ENCODE measurements at regions not wholly inside any gene's neighbourhood (a gene's known extent, or its start where the extent isn't known, plus 50 kb on each side); places are given as distances from the start of the nearest gene placed in this dataset.

DNA sequence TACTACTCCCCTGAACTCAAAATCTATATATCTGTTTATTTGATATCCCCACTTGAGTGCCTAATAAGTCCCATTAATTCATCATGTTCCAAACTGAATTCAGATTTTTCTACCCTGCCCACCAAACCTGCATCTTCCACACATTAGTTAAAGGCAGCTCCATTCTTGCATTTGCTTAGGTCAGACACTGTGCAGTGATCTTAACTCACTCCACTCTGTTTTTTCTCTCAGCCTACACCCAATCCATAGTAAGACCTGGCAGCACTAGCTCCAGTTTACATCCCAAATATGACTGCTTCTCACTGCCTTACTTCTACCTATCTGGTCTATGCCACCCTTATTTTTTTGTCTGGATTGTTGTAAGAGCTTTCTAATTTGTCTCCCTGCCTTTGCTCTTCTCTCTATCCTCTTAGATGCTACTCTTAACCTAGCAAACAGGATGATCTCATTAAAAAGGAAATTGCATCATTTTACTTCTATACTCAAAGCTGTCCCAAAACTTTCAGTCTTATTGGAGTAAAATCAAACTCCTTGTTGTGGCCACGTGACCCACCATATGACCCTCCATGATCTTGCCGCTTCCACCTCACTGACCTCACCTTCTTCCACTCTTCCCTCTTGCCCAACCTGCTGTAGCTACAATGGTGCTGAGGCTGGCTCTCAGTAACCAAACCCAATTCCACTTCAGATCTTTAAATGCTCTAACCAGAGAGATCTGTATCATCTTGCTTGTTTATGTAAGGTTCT, 274.9 kb upstream of the FANCL start:
- Mint-ChIP-seq H3K9me3 (no peaks in the 10 kb centered on the region), H3K36me3 (no peaks in the 10 kb centered on the region), H3K4me1 (no peaks in the 10 kb centered on the region), H3K4me3 (no peak overlapping the region), H3K27ac (no peak overlapping the region)
- ATAC-seq: no peak
- DNase-seq (ENCODE audit: low spot score in 2 of 2): no peak

DNA sequence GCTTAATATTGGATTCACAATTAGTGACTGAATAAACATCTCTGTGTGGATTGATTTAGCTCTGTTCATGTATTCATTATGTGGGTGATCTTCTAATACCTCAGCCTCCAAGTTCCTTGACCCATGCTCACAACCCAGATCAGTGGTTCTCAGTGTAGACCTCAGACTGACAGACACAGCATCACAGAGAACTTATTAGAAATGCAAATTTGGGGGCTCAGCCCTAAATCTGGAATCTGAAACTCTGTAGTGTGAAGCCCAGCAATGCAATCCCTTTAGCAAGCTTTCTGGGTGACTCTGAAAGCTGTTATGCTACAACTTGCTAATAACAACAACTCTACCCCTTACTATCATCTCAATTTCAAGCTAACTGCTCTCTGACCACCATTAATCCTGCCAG, 273.1 kb upstream of the FANCL start:
- H3K27ac Mint-ChIP-seq: no peak overlapping the region
- ATAC-seq: no peak
- H3K4me3 Mint-ChIP-seq: no peak overlapping the region
- no peaks in the 10 kb centered on the region for H3K4me1 Mint-ChIP-seq
- H3K9me3 Mint-ChIP-seq: no peaks in the 10 kb centered on the region
- H3K36me3 Mint-ChIP-seq: no peaks in the 10 kb centered on the region
- DNase-seq (ENCODE audit: low spot score in 2 of 2): no peak

DNA sequence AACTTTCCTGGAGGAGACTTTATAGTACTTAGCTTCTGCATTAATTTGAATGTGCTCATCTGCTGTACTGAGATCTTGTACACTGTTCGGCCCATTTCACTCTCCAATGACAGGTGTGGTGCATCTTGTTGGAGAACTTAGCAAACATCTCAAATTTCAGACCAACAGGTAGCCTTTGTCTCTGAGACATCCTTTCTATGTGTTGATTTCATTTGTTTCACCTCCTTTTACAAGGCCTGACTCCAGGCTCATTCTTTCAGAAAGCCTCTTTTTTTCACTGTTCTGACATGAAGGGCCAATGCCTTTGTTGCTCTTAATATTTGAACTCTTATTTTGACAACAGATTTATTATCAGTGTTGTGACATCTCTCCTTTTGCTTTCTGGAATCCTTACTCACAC, 271.8 kb upstream of the FANCL start:
- DNase-seq (ENCODE audit: low spot score in 2 of 2) (no peak), ATAC-seq (no peak)
- Mint-ChIP-seq H3K4me1 (no peaks in the 10 kb centered on the region), H3K4me3 (no peak overlapping the region), H3K36me3 (no peaks in the 10 kb centered on the region), H3K27ac (no peak overlapping the region), H3K9me3 (no peaks in the 10 kb centered on the region)

DNA sequence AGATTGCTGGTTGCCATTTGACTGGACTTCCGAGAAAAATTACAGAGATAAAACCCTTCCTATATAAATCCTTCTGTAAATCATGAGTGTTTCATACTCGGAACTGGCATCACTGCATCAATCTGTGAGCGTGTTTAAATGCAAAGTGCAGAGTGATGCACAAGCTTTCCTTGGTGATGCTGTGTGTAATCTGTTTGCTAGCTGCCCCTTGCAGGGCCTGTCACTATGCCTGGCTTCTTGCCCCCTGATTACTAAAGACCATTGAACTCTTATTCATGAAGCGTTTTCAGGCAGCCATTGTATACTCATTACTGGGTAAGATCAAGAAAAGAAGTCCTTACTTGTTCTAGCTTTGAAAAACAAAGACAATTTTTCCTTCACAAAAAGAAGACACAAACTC, 266.9 kb upstream of the FANCL start:
- no peaks in the 10 kb centered on the region for H3K36me3 Mint-ChIP-seq
- ATAC-seq: no peak
- no peak overlapping the region for H3K4me3 Mint-ChIP-seq
- no peaks in the 10 kb centered on the region for H3K4me1 Mint-ChIP-seq
- H3K9me3 Mint-ChIP-seq: no peaks in the 10 kb centered on the region
- no peak for DNase-seq (ENCODE audit: low spot score in 2 of 2)
- H3K27ac Mint-ChIP-seq: no peak overlapping the region

DNA sequence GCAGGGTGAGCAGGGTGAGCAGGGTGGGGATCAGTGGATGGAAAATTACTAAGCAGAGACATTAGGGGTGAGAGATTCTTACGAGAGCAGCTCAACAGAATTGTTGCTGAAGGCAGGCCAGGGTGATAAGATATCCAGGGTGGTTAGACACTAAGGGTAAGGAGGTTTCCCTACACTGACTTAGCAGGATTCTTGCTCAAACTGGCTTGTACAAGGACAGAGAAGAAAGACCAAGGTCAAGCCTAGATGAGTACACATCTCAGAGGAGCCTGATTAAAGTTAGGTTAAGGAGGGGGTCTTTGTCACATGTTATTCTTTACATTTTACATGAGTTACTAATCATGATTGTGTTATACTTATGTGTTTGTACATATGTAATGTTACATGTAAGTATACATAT, 262.8 kb upstream of the FANCL start:
- Mint-ChIP-seq H3K9me3 (no peaks in the 10 kb centered on the region), H3K4me3 (no peak overlapping the region), H3K27ac (no peak overlapping the region), H3K4me1 (no peaks in the 10 kb centered on the region), H3K36me3 (no peaks in the 10 kb centered on the region)
- ATAC-seq (no peak), DNase-seq (ENCODE audit: low spot score in 2 of 2) (no peak)

DNA sequence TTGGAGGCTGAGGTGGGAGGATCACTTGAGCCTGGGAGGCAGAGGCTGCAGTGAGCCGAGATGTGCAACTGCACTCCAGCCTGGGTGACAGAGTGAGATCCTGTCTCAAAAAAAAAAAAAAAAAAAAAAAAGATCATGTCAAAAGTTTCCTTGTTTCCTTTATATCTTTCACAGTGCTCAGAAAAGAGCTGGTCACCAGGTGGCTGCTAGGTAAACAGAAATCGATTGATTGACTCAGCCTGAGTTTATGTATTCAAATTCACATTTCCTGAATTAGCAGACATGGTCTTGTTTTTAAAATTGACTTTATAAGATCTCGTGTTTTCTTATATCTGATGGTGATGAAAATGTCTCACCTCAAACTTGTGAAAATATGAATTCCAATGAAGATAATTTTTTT, 261.8 kb upstream of the FANCL start:
- no peak overlapping the region for H3K4me3 Mint-ChIP-seq
- no peaks in the 10 kb centered on the region for H3K36me3 Mint-ChIP-seq
- DNase-seq (ENCODE audit: low spot score in 2 of 2) (no peak), ATAC-seq (no peak)
- no peaks in the 10 kb centered on the region for H3K4me1 Mint-ChIP-seq
- H3K9me3 Mint-ChIP-seq: no peaks in the 10 kb centered on the region
- H3K27ac Mint-ChIP-seq: no peak overlapping the region

DNA sequence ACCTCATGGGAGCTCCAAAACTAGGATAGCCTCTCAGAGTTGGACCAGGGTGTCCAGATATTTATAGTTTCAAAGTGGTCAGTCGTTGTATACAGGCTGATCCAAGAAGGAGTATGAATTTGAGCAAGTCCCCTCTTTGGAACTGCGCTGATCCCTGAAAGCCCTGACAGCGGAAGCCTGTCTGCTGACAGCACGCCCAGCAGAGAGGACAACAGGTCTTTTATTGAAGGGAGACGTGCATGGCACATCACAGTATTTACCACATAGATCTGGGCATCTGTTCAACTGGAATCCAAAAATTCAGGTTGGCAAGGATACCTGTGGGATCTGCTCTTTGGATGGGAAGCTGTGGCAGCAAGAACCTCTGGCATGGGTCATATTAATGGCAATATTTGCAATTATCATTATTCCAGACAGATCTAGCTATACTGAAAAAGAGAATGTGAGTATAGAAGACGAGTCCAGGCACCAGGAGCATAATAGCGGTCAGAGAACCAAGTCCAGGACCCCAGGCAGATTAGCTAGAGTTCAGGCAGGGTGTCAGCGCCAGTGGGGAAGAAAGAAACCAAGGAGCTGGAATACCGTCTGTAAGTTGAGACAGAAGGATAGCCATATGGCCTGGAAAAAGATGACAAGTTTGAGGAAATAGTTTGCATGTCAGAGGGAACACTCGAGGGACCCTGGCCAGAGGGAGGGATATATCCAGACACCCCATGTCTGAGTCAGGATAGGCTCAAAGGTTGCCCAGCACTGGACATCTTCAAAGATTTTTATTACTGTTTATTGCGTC, 260.4 kb upstream of the FANCL start:
- Mint-ChIP-seq H3K36me3 (no peaks in the 10 kb centered on the region), H3K27ac (no peak overlapping the region), H3K4me3 (no peak overlapping the region), H3K9me3 (no peaks in the 10 kb centered on the region), H3K4me1 (no peaks in the 10 kb centered on the region)
- DNase-seq (ENCODE audit: low spot score in 2 of 2): no peak
- no peak for ATAC-seq

DNA sequence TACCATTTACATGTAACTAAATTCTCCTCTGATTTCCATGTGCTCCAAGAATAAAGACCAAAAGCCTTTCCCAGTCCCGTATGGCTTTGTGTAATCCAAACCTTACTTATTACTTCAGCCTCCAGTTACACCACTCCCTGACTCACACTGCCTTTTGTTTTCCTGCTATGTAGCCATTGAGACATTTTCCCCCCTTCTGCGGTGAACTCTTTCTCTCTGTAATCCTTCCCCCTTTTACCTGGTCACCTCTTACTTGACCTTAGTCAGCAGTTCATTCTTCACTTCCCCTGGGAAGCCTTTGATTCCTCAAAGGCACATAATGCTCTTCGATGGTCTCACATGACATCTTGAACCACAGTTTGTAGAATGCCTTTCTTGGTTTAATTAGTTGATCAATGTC, 256.0 kb upstream of the FANCL start:
- Mint-ChIP-seq H3K9me3 (no peaks in the 10 kb centered on the region), H3K36me3 (no peaks in the 10 kb centered on the region), H3K4me3 (no peak overlapping the region), H3K4me1 (no peaks in the 10 kb centered on the region), H3K27ac (no peak overlapping the region)
- DNase-seq (ENCODE audit: low spot score in 2 of 2): no peak
- no peak for ATAC-seq

DNA sequence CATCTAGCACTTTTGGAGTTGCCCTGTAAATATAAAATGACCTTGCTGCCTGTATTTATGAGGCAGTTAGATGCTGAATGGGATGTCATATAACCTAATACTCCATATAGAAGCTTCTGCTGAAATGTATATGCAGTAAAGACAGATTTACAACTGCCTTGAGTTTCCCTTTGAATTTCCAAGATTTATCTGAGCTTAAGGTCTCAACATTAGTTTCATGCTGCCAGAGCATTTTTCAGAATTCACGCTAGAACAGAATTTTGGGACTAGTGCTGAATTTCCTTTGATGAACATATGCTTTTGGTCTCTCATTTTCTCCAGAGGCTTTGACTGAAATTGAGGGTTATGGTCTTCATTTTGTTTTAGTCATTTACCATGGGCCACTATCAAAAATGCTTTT, 254.7 kb upstream of the FANCL start:
- Mint-ChIP-seq H3K4me1 (no peaks in the 10 kb centered on the region), H3K27ac (no peak overlapping the region), H3K9me3 (no peaks in the 10 kb centered on the region), H3K4me3 (no peak overlapping the region), H3K36me3 (no peaks in the 10 kb centered on the region)
- DNase-seq (ENCODE audit: low spot score in 2 of 2): no peak
- no peak for ATAC-seq

DNA sequence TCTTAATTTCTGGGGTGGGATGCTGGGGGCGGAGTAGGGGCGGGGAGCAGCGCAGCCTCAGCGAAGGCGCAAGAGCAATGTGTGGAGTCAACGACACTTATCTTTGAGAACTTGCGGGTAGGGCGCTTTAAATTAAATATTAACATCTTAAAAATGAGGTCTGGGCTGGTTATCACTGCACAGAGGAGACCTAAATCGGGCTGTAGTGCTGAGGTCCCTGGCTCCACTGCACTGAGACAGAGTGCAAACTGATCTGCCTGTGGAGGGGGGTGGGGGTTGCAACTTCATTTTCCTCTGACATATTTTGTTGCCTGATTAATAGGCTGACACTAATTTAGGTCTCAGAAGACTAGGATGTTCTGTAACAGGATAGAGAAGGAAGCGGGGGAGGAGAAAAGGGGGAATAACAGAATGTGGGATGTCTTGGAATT, 253.0 kb upstream of the FANCL start:
- Mint-ChIP-seq H3K36me3 (no peaks in the 10 kb centered on the region), H3K9me3 (no peaks in the 10 kb centered on the region), H3K27ac (no peak overlapping the region), H3K4me3 (no peak overlapping the region), H3K4me1 (no peaks in the 10 kb centered on the region)
- DNase-seq (ENCODE audit: low spot score in 2 of 2) (no peak), ATAC-seq (no peak)

DNA sequence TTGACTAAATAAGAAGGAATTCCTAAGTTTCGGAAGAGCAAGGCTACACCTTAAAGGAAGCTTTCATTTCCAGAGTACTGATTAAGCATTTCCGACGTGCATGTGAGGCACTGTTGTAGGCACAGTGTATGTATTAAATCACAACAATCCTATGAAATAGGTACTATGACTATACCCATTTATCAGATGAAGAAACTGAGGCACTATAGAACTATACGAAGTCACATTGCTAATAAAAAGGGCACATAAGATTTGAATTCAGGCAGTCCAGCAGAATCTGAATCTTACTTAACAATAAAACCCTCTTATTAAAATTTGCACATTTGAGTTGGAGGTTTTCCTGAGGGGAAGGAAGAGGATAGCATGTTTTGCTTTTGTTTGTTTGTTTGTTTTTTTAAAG, 243.5 kb upstream of the FANCL start:
- no peak for DNase-seq (ENCODE audit: low spot score in 2 of 2)

DNA sequence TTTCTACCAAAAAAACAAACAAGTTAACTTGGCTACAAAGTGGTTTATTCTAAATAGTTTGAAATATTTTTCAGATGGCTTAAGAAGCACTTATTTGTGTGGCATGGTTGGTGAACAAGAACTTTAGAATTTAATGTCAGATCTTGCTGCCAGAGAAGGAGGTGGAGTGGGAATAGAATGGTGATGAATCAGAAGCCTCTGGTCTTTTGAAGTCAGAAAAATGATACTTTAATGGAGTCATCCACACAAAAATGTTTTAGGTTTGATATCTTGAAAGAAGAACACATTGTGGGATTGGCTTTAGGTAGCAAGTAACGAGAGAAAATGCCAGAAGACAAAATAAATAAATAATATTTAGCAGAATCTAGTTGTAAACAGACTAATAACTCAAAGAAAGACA, 243.1 kb upstream of the FANCL start:
- no peak for ATAC-seq
- Mint-ChIP-seq H3K36me3 (no peaks in the 10 kb centered on the region), H3K4me1 (no peaks in the 10 kb centered on the region), H3K27ac (no peak overlapping the region), H3K9me3 (no peaks in the 10 kb centered on the region), H3K4me3 (no peak overlapping the region)
- DNase-seq (ENCODE audit: low spot score in 2 of 2): no peak

More for the DNA sequence above, 243.5 kb upstream of the FANCL start:
- Mint-ChIP-seq H3K27ac (no peak overlapping the region), H3K9me3 (no peaks in the 10 kb centered on the region), H3K4me1 (no peaks in the 10 kb centered on the region), H3K4me3 (no peak overlapping the region), H3K36me3 (no peaks in the 10 kb centered on the region)
- ATAC-seq: no peak

DNA sequence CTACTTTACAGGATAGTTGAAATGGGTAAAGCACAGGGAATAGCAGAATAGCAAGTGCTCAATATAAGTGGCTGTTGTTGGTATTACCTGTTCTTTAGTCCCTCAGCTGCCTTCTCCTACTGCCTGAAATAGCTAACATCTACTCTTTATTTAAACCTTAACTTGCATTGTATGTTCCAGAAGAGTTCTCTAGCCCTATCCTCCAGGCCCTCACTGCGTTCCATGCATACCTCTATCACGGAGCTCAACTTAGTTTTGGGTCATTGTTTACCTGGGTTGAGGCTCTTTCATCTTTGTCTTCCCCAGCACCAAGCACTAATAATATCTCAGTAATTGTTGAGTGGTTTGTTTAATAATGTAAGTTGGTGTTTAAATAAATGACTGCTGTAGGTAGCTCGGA, 242.2 kb upstream of the FANCL start:
- DNase-seq (ENCODE audit: low spot score in 2 of 2) (no peak), ATAC-seq (no peak)
- H3K9me3 Mint-ChIP-seq: no peaks in the 10 kb centered on the region
- H3K4me1 Mint-ChIP-seq: no peaks in the 10 kb centered on the region
- H3K4me3 Mint-ChIP-seq: no peak overlapping the region
- no peak overlapping the region for H3K27ac Mint-ChIP-seq
- no peaks in the 10 kb centered on the region for H3K36me3 Mint-ChIP-seq

DNA sequence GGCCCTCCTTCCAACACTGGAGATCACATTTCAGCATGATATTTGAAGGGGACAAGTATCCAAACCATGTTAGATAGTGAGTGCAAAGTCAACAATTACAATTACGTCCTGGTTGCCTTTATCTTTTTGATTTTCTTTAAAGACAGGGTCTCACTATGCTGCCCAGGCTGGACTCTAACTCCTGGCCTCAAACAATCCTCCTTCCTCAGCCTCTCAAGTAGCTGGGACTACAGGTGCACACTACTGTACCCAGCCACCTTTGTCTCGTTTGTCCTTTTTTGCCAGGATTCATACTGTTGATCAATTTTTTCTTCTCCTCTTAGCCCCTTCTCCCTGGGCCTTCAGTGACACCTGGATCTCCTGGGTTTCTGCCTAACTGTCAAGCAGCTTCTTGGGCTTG, 240.5 kb upstream of the FANCL start:
- H3K9me3 Mint-ChIP-seq: no peaks in the 10 kb centered on the region
- DNase-seq (ENCODE audit: low spot score in 2 of 2): no peak
- H3K4me3 Mint-ChIP-seq: no peak overlapping the region
- H3K36me3 Mint-ChIP-seq: no peaks in the 10 kb centered on the region
- H3K27ac Mint-ChIP-seq: no peak overlapping the region
- no peaks in the 10 kb centered on the region for H3K4me1 Mint-ChIP-seq
- no peak for ATAC-seq

DNA sequence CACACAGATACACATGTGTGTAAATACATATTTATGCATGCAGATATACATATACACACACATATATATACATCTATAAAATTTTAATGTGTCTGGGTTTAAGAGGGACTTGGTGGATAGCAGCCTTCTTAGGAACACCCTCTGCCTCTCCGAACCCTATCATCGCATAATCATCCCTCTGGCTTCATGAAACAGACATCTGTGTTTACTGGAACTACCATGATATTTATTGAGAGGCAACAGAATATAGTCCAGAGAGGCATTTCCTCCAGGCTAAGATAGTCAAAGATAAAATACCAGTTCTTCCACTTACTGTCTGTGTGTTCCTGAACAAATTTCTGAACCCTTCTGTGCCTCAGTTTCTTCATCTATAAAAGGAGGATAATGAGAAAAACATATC, 239.0 kb upstream of the FANCL start:
- Mint-ChIP-seq H3K4me3 (no peak overlapping the region), H3K36me3 (no peaks in the 10 kb centered on the region), H3K9me3 (no peaks in the 10 kb centered on the region), H3K4me1 (no peaks in the 10 kb centered on the region), H3K27ac (no peak overlapping the region)
- no peak for ATAC-seq
- DNase-seq (ENCODE audit: low spot score in 2 of 2): no peak

DNA sequence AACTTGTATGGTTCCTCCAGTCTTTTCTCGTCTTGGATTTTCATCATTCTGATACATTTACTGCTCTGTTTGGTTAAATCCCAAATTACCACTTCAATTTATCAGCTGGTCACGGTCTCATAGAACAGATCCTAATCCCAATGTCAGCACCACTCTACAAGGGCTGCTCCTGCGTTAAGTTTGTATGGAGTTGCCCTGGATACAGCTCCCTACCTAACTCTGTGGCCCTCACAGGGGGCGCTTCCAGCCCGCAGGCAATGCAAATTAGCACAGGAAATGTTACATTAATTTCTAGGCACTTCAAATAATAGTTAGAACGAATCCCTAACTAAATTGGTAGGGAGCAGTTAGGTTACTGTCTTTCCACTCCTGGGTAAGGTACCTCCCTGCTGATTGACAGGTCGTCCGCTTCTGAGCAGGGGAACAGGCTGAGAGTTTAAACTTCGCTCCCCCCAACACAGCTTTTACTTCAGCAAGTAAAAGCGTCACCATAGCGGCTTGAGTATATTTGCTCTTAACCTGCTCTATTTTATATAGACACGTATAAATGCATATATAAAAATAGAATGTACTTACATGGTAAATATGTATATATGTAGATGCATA, 238.5 kb upstream of the FANCL start:
- H3K4me3 Mint-ChIP-seq: no peak overlapping the region
- ATAC-seq: no peak
- no peaks in the 10 kb centered on the region for H3K9me3 Mint-ChIP-seq
- H3K27ac Mint-ChIP-seq: no peak overlapping the region
- H3K36me3 Mint-ChIP-seq: no peaks in the 10 kb centered on the region
- no peak for DNase-seq (ENCODE audit: low spot score in 2 of 2)
- no peaks in the 10 kb centered on the region for H3K4me1 Mint-ChIP-seq
